WI38 (cell line): ENCODE measurements at regions not wholly inside any gene's neighbourhood (a gene's known extent, or its start where the extent isn't known, plus 50 kb on each side); places are given as distances from the start of the nearest gene placed in this dataset.

Experiments
- H3K4me3 ChIP-seq: 2 replicates; pipeline ENCODE4 v1.5.1; 2011; ENCODE audit warnings: low read depth, mild to moderate bottlenecking, control low read depth, low read length
- CTCF ChIP-seq: IDR thresholded peaks from 2 replicates; pipeline ENCODE4 v1.5.1; 2012; ENCODE audit warnings: low read depth, mild to moderate bottlenecking, control low read depth, low read length

GRCh38 chr3:176160997-176161396 lies 1036.3 kb downstream of the TBL1XR1 start:
- no peak for TF ChIP-seq CTCF

GRCh38 chr3:176159796-176160195 lies 1037.5 kb downstream of the TBL1XR1 start:
- TF ChIP-seq CTCF, result no peak
- no peak overlapping the region for H3K4me3 ChIP-seq

More at GRCh38 chr3:176160997-176161396, 1036.3 kb downstream of the TBL1XR1 start:
- H3K4me3 ChIP-seq, result no peak overlapping the region

- TF ChIP-seq CTCF, result no peak
- no peak overlapping the region for H3K4me3 ChIP-seq
Observed at GRCh38 chr3:176155012-176155411, 1042.3 kb downstream of the TBL1XR1 start.

GRCh38 chr3:176149567-176149966 lies 1047.7 kb downstream of the TBL1XR1 start:
- no peak overlapping the region for H3K4me3 ChIP-seq
- TF ChIP-seq CTCF, result no peak

GRCh38 chr3:176147251-176147650 lies 1050.0 kb downstream of the TBL1XR1 start:
- no peak for TF ChIP-seq CTCF
- H3K4me3 ChIP-seq, result no peak overlapping the region

- no peak overlapping the region for H3K4me3 ChIP-seq
- TF ChIP-seq CTCF, result no peak
Observed at GRCh38 chr3:176141837-176142236, 1055.4 kb downstream of the TBL1XR1 start.

GRCh38 chr3:176120507-176120906 lies 1076.8 kb downstream of the TBL1XR1 start:
- H3K4me3 ChIP-seq, result no peak overlapping the region
- TF ChIP-seq CTCF, result no peak
